ENCODE measurements at regions not wholly inside any gene's neighbourhood (a gene's known extent, or its start where the extent isn't known, plus 50 kb on each side); places are given as distances from the start of the nearest gene placed in this dataset.
"Not testable (repeated sequence)": the region's sequence is repeated elsewhere in the genome, so short reads cannot be mapped to it uniquely, and the experiment has no call there.

DNA sequence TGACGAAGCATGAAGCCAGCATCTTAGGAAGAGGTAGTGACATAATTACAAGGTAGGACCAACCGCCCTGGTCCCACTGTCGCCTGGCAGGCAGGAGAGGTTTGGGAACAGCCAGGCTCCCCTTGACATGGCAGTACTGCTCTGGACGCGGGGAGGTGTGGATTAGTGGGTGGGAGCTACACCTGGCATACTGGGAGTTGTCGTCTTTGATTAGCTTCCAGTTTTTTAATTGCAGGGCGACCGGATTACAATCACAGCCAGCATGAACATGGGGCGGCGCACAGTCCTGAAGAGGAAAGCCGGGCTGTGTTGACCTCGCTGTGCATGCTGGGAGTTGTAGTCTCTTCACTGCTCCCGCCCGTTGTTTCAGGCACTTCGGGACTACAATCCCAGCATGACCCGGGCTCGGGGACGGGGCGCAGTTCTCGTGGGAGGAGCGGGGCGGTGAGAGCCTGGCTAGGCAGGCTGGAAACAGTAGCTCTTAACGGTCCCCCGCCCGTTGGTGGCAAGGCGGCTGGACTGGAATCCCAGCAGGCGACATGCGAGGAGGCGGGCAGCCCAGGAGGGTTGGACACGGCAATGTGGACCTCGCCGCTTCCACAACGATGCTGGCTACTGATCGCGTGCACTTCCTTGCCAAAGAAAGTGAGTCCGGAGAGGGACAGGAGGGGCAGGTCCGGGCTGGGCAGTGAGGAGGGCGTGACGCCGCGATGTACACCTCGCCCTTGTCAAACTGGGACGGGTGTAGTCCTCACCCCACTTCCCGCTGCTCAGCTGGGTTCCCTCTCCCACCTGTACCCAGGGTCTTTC lies 98.0 kb upstream of the ZNF722 start:
- intact Hi-C loops (cut with DNase I; ENCODE audit: low total_unique reads) = no loop called here
- 2 to 26% (median 3%) methylated on average over 33 to 44 of the region's 44 CpGs for WGBS, 5 donors
- peaks cover 0 to 60% (median 22%) of the 10 kb centered on the region in 4 donors for H3K9me3 ChIP-seq
- peak overlapping the region in 3 of 5 donors; percentile 50 to 80 (median 73) for H3K27ac ChIP-seq
- DNase-seq = peak; percentile 56 to 82
- H3K27me3 ChIP-seq = no peaks in the 10 kb centered on the region
- TF ChIP-seq POLR2AphosphoS5 (IDR thresholded peaks at IDR 0.05) (peak in 2 of 3 donors; percentile 53 to 68), EP300 (IDR thresholded peaks at IDR 0.05) (no peak)
- H3K36me3 ChIP-seq = no peaks in the 10 kb centered on the region
- H3K4me1 ChIP-seq = peaks cover 0 to 19% (median 7%) of the 10 kb centered on the region in 4 donors
- peak overlapping the region; percentile 45 to 86 (median 61) for H3K4me3 ChIP-seq

DNA sequence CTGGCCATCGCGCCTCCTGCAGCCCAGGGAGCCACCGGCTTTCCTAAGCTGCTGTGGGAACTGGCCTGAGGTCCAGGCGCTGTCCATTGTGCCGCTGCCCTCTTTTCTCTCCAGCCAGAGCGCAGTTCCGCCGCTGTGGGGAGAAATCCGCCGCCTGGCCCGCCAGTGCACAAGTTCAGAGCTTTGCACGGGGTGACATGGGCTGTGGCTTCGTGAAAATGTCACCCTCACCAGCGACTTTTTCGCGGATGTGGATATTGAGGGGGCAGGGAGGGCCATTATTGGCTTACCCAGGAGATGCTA lies 97.5 kb upstream of the ZNF722 start:
- H3K27me3 ChIP-seq; DNase-seq; intact Hi-C loops (cut with DNase I; ENCODE audit: low total_unique reads); H3K36me3 ChIP-seq: not testable (repeated sequence)
- Histone ChIP-seq H3K4me3 (peak overlapping the region; percentile 45 to 86 (median 61)), H3K27ac (peak overlapping the region in 3 of 5 donors; percentile 50 to 80 (median 73)), H3K9me3 (peaks cover 0 to 66% (median 25%) of the 10 kb centered on the region in 4 donors), H3K4me1 (peaks cover 0 to 19% (median 7%) of the 10 kb centered on the region in 4 donors)
- 6 to 27% (median 9%) methylated on average over 4 to 16 of the region's 16 CpGs for WGBS, 5 donors

DNA sequence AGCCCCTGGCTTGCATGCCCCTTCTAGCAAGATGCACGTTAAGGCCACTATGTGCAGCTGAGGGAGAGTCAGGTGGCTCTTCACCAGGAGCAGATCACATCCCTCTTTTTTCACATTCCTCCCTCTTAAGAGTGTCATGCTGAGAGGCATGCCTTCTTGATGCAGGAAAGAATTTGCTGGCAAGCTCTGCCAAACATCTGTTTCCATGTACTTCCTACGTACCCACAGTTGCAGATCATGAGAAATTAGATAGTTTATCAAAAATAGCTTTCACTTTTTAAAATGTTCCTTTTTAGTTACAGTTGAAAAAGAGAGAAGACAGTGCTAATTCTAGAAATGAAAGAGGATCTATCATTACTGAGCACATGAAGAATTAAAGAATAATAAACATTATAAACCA lies 79.7 kb upstream of the ZNF722 start:
- WGBS, 5 donors = 27 to 69% (median 51%) methylated on average over 1 to 2 of the region's 2 CpGs
- H3K9me3 ChIP-seq = peaks cover 0 to 37% (median 10%) of the 10 kb centered on the region in 4 donors
- TF ChIP-seq EP300 (IDR thresholded peaks at IDR 0.05) = no peak
- no peak for TF ChIP-seq POLR2A (IDR thresholded peaks at IDR 0.05)
- TF ChIP-seq, protein P1, sequence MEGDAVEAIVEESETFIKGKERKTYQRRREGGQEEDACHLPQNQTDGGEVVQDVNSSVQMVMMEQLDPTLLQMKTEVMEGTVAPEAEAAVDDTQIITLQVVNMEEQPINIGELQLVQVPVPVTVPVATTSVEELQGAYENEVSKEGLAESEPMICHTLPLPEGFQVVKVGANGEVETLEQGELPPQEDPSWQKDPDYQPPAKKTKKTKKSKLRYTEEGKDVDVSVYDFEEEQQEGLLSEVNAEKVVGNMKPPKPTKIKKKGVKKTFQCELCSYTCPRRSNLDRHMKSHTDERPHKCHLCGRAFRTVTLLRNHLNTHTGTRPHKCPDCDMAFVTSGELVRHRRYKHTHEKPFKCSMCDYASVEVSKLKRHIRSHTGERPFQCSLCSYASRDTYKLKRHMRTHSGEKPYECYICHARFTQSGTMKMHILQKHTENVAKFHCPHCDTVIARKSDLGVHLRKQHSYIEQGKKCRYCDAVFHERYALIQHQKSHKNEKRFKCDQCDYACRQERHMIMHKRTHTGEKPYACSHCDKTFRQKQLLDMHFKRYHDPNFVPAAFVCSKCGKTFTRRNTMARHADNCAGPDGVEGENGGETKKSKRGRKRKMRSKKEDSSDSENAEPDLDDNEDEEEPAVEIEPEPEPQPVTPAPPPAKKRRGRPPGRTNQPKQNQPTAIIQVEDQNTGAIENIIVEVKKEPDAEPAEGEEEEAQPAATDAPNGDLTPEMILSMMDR (IDR thresholded peaks at IDR 0.05) = no peak
- no peak for TF ChIP-seq POLR2AphosphoS5 (IDR thresholded peaks at IDR 0.05)
- DNase-seq = no peak
- H3K36me3 ChIP-seq = no peaks in the 10 kb centered on the region
- no peak overlapping the region for H3K27ac ChIP-seq
- intact Hi-C loops (cut with DNase I; ENCODE audit: low total_unique reads) = no loop called here
- H3K27me3 ChIP-seq = no peaks in the 10 kb centered on the region
- H3K4me1 ChIP-seq = no peaks in the 10 kb centered on the region
- H3K4me3 ChIP-seq = no peak overlapping the region

- 4 to 31% (median 11%) methylated on average over 12 of the region's 12 CpGs for WGBS, 5 donors
- no peaks in the 10 kb centered on the region for H3K36me3 ChIP-seq
- no peak for DNase-seq
- H3K9me3 ChIP-seq = peaks cover 0 to 50% (median under 1%) of the 10 kb centered on the region in 4 donors
- H3K4me1 ChIP-seq = peaks cover 0 to 17% (median 4%) of the 10 kb centered on the region in 4 donors
- peak overlapping the region in 4 of 5 donors; percentile 64 to 93 (median 89) for H3K27ac ChIP-seq
- H3K27me3 ChIP-seq = no peaks in the 10 kb centered on the region
- TF ChIP-seq POLR2AphosphoS5 (IDR thresholded peaks at IDR 0.05) (no peak), EP300 (IDR thresholded peaks at IDR 0.05) (no peak), POLR2A (IDR thresholded peaks at IDR 0.05) (no peak)
- intact Hi-C loops (cut with DNase I; ENCODE audit: low total_unique reads) = no loop called here
- H3K4me3 ChIP-seq = peak overlapping the region; percentile 42 to 73 (median 62)
Observed at GRCh38 chr7:63925262-63925625, 73.4 kb upstream of the ZNF722 start.

DNA sequence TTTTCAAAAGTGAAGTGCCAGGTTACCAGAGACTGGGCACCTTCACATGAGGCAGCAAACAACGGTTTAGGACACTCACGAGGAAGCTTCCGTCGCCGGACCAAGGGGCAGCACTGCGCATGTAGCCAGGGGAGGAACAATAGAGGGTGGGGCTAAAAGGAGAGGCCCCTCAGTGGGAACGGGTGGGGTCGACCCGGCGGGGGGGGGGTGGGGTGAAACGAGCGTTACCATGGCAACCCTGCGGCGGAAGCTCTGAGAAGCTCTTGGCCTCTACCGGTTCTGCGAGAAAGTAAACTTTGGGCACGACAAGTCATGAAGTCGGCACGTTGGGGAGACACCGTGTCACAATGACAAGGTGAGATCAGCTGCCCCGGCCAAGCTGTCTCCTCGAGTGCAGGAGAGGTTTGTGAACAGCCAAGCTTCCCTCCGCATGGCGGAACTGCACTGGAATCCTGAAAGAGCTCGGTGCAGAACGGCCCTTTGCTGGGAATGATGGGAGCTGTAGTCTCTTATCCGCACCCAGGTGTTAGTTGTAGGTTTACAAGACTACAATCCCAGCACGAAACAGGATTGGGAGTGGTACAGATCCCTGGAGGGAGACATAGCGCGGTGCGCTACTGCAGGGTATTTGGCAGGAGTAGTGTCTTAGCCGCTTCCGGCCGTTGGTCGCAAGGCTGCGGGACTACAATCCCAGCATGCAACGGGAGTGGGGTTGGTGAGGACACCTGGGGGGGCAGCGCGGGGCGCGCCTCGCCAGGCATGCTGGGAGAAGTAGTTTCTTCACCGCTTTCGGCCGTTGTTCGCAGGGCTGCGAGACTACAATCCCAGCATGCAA lies 72.8 kb upstream of the ZNF722 start:
- intact Hi-C loops (cut with DNase I; ENCODE audit: low total_unique reads) = no loop called here
- Histone ChIP-seq H3K9me3 (peaks cover 0 to 49% (median 4%) of the 10 kb centered on the region in 4 donors), H3K4me1 (peaks cover 0 to 17% (median 4%) of the 10 kb centered on the region in 4 donors), H3K27me3 (peaks cover 0 to under 1% (median 0%) of the 10 kb centered on the region in 3 donors), H3K4me3 (peak overlapping the region; percentile 42 to 73 (median 62)), H3K27ac (peak overlapping the region; percentile 64 to 93 (median 89)), H3K36me3 (no peaks in the 10 kb centered on the region)
- peak; percentile 64 to 91 for DNase-seq
- TF ChIP-seq EP300 (IDR thresholded peaks at IDR 0.05) (no peak), POLR2AphosphoS5 (IDR thresholded peaks at IDR 0.05) (peak in 2 of 3 donors; percentile 58 to 60)
- WGBS, 5 donors = 2 to 22% (median 7%) methylated on average over 40 to 47 of the region's 47 CpGs

DNA sequence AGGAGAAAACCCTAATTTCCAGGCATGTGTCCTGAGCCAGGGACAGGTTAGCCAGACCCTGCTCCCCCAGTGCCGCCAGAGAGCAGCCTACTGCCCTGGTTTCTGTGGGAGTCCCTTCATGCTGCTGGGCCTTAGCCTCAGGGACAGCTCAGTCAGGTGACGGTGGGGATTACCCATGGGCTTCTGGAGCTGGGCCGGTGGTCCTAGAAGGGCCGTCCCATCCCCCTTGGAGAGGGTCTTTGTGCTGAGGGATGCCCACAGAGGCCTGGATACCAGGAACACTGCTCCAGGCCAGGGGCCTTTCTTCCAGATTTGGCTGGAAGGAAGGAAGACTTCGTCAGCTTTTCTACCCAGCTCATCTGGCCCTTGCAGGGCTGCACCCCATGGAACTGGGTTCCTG lies 71.4 kb upstream of the ZNF722 start:
- Histone ChIP-seq H3K9me3 (peaks cover 0 to 58% (median 15%) of the 10 kb centered on the region in 4 donors), H3K27ac (peak overlapping the region in 2 of 5 donors; percentile 89), H3K27me3 (peaks cover 0 to 14% (median 0%) of the 10 kb centered on the region in 3 donors), H3K4me1 (peaks cover 0 to 17% (median 4%) of the 10 kb centered on the region in 4 donors), H3K36me3 (no peaks in the 10 kb centered on the region), H3K4me3 (peak overlapping the region; percentile 42 to 73 (median 62))
- WGBS, 5 donors = 73 to 86% (median 79%) methylated on average over 3 to 5 of the region's 5 CpGs
- DNase-seq = no peak
- TF ChIP-seq, protein P1 (IDR thresholded peaks at IDR 0.05) = no peak
- no peak for TF ChIP-seq POLR2A (IDR thresholded peaks at IDR 0.05)
- no peak for TF ChIP-seq POLR2AphosphoS5 (IDR thresholded peaks at IDR 0.05)
- TF ChIP-seq EP300 (IDR thresholded peaks at IDR 0.05) = no peak
- intact Hi-C loops (cut with DNase I; ENCODE audit: low total_unique reads) = no loop called here
